ENCODE measurements at regions not wholly inside any gene's neighbourhood (a gene's known extent, or its start where the extent isn't known, plus 50 kb on each side); places are given as distances from the start of the nearest gene placed in this dataset.

GRCh38 chr14:54310151-54310850, 86.5 kb upstream of the CDKN3 start:
- no peak for TF ChIP-seq CTCF (IDR thresholded peaks at IDR 0.05)
- no peak for TF ChIP-seq POLR2A (IDR thresholded peaks at IDR 0.05)
- no peak for TF ChIP-seq POLR2AphosphoS5 (IDR thresholded peaks at IDR 0.05)
